NCI-H1436 treated with DMSO at 0.1 percent for 48 hours (cell line): ENCODE measurements at regions not wholly inside any gene's neighbourhood (a gene's known extent, or its start where the extent isn't known, plus 50 kb on each side); places are given as distances from the start of the nearest gene placed in this dataset.
"Not testable (repeated sequence)": the region's sequence is repeated elsewhere in the genome, so short reads cannot be mapped to it uniquely, and the experiment has no call there.

Source experiments
- DNase-seq: peaks from one replicate; lab custom pipeline; 2025; lab: John Stamatoyannopoulos, UW

DNA sequence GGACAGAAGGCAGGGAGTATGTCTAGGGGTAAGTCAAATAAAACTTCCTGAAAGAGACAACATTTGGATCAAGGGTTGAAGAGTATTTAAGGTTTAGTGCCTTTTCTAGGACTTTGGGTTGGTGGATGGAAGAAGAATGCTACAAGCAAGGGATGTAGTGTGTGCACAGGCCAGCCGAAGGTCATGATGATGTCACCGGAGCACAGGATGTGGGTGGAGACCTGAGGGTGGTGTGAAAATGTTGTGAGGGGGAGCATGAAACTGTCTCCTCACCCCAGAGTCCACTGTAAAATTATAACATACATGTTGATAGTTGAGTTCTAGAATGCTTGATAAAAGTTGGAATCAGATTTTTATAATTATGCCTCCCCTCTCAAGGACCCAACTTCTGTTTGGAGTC, 553.3 kb upstream of the SGCD start:
- no peak for DNase-seq

DNA sequence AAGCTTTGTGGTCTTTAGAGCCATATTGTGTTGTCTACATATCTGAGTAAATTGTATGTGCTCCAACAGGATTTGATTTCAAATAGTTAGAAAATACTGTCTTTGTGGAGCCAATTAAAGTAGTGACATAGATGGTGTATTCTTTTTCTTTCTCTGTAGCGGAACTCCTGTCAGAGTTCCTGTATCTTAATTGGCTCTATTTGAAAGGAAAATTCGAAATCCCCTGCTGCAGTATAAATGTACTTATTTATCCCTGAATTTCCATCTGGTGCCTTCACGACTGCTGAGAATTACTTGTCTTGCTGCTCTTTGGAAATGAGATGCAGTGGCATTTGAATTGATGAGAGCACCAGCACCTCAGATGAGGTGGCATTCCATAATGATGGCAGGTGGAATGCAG, 546.7 kb upstream of the SGCD start:
- no peak for DNase-seq

GRCh38 chr5:155783246-155783645, 543.7 kb upstream of the SGCD start:
- no peak for DNase-seq

GRCh38 chr5:155783791-155784190, 543.2 kb upstream of the SGCD start:
- DNase-seq, result no peak

DNA sequence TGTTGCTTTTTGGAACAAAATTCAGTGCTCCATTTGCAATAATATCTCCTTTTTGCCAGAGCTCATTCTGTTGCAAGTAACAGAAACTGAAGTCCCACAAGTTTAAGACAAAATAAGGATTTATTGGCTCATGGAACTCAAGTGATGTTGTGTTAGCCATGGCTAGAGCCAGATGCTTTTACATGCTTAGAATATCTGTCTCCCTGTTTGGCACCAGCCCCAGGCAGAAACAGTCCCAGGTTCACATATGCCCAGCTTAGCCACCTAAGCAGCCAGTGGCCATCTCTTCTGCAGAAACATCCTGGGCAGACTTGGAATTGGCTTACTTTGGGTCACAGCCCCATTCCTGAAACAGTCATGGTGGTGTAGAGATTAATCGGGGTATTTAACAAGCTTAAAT, 540.9 kb upstream of the SGCD start:
- DNase-seq, result no peak

DNA sequence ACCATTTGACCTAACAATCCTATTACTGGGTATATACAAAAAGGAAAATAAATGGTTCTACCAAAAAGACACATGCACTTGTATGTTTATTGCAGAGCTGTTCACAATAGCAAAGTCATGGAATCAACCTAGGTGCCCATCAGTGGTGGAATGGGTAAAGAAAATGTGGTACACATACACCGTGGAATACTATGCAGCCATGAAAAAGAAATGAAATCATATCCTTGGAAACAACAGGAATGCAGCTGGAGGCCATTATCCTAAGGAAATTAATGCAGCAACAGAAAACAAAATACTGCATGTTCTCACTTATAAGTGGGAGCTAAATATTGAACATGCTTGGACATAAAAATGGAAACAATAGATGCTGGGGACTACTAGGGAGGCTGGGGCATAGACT, 534.1 kb upstream of the SGCD start:
- DNase-seq, result no peak

GRCh38 chr5:155794795-155795194, 532.2 kb upstream of the SGCD start:
- no peak for DNase-seq

DNA sequence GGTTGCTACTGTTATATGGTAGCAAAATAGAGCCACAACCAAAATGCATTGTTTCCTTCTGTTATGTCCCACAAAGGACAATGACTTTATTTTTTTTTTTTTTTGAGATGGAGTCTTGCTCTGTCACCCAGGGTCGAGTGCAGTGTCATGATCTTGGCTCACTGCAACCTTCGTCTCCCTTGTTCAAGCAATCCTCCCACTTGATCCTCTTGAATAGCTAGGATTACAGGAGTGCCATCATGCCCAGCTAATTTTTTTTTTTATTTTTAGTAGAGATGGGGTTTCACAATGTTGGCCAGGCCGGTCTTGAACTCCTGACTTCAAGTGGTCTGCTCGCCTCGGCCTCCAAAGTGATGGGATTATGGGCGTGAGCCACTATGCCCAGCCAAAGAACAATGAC, 527.7 kb upstream of the SGCD start:
- no peak for DNase-seq

GRCh38 chr5:155807884-155808576, 518.9 kb upstream of the SGCD start:
- DNase-seq, result no peak

DNA sequence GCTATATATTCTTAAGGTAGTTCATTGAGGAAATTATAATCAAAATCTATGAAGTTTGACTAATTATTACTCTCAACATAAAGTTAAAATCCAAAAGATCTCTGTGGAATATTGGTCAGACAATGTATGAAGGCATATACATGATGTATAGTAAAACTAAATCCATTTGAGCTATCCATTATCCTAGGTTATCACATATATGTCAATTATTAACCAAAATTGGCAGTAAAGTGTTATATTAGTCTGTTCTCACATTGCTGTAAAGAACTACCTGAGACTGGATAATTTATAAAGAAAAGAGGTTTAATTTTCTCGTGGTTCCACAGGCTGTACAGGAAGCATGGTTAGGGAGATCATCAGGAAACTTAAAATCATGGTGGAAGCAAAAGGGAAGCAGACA, 511.7 kb upstream of the SGCD start:
- no peak for DNase-seq

- DNase-seq, result no peak
These were observed 504.8 kb upstream of the SGCD start for GRCh38 chr5:155822177-155822576.

GRCh38 chr5:155826611-155827507, 500.1 kb upstream of the SGCD start:
- DNase-seq, result no peak

DNA sequence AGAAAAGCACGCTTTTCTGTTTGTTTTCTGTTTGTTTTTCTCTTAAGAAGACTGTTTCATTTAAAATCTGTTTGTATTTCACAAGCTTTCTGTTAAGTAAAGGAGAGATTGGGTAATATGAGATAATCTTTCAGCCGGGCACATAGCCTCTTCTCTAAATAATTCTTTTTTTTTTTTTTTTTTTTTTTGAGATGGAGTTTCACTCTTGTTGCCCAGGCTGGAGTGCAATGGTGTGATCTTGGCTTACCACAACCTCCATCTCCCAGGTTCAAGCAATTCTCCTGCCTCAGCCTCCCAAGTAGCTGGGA, 499.5 kb upstream of the SGCD start:
- not testable (repeated sequence) for DNase-seq

- no peak for DNase-seq
These were observed 499.0 kb upstream of the SGCD start for GRCh38 chr5:155827949-155828348.

DNA sequence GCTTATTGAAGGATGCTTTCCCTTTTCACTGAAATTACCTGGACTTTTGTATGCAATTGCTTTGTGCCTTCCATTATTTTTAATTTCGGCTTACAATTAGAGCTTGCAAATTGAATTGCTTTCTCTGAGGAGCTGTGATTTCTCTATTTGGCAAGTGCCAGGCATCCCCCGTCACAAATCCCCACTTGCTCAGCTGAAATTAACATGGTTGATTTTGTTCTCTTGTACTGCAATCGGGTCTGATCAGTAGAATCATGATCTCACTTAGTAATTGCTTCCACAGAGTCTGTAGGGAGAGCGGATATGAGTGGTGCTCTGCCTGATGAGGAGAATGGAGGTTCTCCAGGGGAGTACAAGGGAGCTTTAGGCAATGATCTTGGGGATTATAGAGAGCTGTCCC, 495.5 kb upstream of the SGCD start:
- DNase-seq, result no peak

DNA sequence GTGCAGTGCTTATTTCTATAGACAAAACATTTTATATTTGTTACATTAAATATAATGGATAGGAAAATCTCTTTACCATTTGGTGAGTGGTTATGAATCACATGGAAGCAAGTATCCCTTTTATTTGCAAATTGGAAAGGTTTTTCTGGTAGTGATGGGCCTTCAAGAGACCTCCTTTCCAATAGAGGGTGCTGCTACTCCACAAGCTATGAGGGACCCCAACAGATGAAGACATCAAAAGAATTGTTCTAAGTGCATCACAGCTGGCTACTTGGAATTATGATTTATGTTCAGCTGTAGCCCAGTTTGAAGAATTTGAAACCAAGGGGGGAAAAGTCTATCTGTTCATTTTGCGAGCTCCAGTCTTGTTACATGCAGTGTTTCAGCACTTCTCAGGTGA, 493.7 kb upstream of the SGCD start:
- no peak for DNase-seq

- no peak for DNase-seq
These were observed 492.5 kb upstream of the SGCD start for GRCh38 chr5:155834271-155834975.

GRCh38 chr5:155836089-155836803, 490.7 kb upstream of the SGCD start:
- DNase-seq, result no peak

- DNase-seq, result no peak
These were observed 488.6 kb upstream of the SGCD start for GRCh38 chr5:155838394-155838793.

DNA sequence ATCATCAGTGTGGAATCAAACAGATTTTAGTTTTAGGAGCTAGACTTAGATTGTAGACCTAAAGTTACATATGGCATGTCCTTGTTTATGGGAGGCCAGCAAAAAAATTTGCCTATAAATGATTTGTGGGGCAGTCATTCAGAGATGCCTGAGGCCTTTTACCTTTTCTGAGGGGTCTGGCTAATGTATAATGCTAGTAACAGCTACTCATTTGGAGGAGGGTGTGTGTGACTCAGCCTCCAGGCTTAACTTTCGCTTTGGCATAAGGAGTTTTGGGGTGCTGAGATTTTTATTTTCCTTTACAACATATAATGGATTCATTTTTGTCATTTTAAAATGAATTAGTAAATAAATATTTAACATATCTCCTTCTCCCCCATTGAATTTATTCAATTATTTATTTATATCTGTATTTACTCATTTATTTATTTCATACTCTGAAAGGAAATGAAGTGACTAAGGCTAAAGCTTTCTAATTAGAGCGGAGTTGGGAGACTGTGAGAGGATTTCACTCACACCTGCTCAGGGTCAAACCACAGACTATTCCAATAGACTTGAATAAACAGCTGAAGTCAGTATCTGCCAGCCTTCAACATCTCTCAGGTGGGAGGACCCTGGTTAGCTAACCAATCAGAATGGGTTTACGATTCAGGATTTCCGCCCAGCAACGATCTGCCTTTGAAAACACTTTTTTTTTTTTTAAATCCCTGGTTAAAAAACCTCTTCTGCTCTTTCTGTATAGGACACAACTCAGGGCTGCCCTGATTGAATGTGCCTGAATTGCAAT, 487.5 kb upstream of the SGCD start:
- DNase-seq, result no peak

DNA sequence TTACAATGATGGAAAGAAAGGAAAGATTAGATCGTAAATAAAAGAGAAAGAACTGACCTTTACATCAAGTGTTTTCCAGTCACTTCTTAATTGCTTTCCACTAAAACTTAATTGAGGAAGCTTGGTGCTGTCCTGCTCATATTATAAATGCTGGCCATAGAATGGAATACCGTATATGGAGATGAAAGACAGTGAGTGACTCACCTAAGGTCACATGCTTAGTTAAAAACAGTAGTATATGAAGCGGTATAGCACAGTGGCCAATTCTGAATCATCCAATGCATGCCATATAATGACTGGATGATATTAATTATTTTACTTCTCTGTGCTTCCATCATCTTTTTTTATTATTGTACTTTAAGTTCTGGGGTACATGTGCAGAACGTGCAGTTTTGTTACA, 482.4 kb upstream of the SGCD start:
- no peak for DNase-seq

DNA sequence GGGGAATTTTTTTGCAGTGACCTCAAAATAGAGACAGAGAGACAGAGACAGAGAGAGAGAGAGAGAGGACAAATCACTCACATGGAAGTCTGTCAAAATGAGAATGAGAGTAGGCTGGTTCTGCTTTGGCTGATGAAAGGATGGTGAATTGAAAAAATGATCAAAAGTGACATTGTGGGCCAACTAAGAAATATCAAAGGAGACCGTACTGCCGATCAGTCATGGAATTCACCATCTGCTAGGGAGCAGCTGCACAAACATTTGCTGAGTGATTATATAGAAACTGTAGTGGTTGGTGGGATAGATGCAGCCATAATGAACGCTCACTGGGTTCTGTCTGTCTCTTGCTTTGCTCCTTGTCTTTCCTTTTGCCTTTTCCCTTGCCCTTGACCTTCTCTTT, 476.6 kb upstream of the SGCD start:
- no peak for DNase-seq
